ENCODE measurements at regions not wholly inside any gene's neighbourhood (a gene's known extent, or its start where the extent isn't known, plus 50 kb on each side); places are given as distances from the start of the nearest gene placed in this dataset.

GRCh38 chr5:92566113-92566786 is 1014.8 kb downstream of the NR2F1-AS1 start:
- no peak for DNase-seq (ENCODE audit: low read depth in 1 of 2, low spot score in 1 of 2)
- no peak overlapping the region for H3K27ac ChIP-seq (replicated peaks)
- H3K27me3 ChIP-seq (ENCODE audit: insufficient read depth, poor library complexity, severe bottlenecking) = no peaks in the 10 kb centered on the region
- no peak for TF ChIP-seq POLR2AphosphoS5 (IDR thresholded peaks at IDR 0.05; ENCODE audit: low read depth)
- TF ChIP-seq REST (IDR thresholded peaks at IDR 0.05; ENCODE audit: insufficient replicate concordance, low read depth) = no peak
- TF ChIP-seq, protein P1, sequence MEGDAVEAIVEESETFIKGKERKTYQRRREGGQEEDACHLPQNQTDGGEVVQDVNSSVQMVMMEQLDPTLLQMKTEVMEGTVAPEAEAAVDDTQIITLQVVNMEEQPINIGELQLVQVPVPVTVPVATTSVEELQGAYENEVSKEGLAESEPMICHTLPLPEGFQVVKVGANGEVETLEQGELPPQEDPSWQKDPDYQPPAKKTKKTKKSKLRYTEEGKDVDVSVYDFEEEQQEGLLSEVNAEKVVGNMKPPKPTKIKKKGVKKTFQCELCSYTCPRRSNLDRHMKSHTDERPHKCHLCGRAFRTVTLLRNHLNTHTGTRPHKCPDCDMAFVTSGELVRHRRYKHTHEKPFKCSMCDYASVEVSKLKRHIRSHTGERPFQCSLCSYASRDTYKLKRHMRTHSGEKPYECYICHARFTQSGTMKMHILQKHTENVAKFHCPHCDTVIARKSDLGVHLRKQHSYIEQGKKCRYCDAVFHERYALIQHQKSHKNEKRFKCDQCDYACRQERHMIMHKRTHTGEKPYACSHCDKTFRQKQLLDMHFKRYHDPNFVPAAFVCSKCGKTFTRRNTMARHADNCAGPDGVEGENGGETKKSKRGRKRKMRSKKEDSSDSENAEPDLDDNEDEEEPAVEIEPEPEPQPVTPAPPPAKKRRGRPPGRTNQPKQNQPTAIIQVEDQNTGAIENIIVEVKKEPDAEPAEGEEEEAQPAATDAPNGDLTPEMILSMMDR (IDR thresholded peaks at IDR 0.05; ENCODE audit: insufficient read depth, low read length) = no peak
- TF ChIP-seq SPI1 (IDR thresholded peaks at IDR 0.05; ENCODE audit: borderline replicate concordance, low read depth) = no peak
- no peak for TF ChIP-seq GABPA (IDR thresholded peaks at IDR 0.05; ENCODE audit: low read depth)
- H3K4me3 ChIP-seq (replicated peaks; ENCODE audit: insufficient read depth, low read length) = no peak overlapping the region

GRCh38 chr5:92565673-92566072 is 1015.3 kb downstream of the NR2F1-AS1 start:
- Histone ChIP-seq H3K4me3 (replicated peaks; ENCODE audit: insufficient read depth, low read length) (no peak overlapping the region), H3K27me3 (ENCODE audit: insufficient read depth, poor library complexity, severe bottlenecking) (no peaks in the 10 kb centered on the region), H3K27ac (replicated peaks) (no peak overlapping the region)
- TF ChIP-seq, protein P1 (IDR thresholded peaks at IDR 0.05; ENCODE audit: insufficient read depth, low read length) = no peak
- TF ChIP-seq REST (IDR thresholded peaks at IDR 0.05; ENCODE audit: insufficient replicate concordance, low read depth) (no peak), POLR2AphosphoS5 (IDR thresholded peaks at IDR 0.05; ENCODE audit: low read depth) (no peak), SPI1 (IDR thresholded peaks at IDR 0.05; ENCODE audit: borderline replicate concordance, low read depth) (no peak), GABPA (IDR thresholded peaks at IDR 0.05; ENCODE audit: low read depth) (no peak)
- no peak for DNase-seq (ENCODE audit: low read depth in 1 of 2, low spot score in 1 of 2)

DNA sequence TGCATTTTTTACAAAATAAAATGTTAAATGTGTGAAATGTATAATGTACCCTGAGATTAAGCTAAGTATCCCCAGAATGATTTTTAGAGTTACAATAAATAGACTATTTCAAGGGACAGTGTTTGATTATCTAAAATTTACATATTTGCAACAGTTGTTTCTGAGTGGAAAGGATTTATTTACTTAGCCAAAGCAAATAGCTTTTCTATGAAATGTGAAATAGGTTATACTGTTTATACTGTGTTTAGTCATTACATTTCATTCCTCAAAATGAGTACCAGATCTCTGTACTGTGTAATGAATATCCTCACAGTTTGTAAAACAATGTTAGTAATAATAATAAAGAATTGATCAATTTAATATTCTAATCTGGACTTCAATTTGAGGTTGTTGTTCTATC is 1019.0 kb downstream of the NR2F1-AS1 start:
- Histone ChIP-seq H3K4me3 (replicated peaks; ENCODE audit: insufficient read depth, low read length) (no peak overlapping the region), H3K27ac (replicated peaks) (no peak overlapping the region), H3K27me3 (ENCODE audit: insufficient read depth, poor library complexity, severe bottlenecking) (no peaks in the 10 kb centered on the region)
- DNase-seq (ENCODE audit: low read depth in 1 of 2, low spot score in 1 of 2) = no peak
- TF ChIP-seq, protein P1 (IDR thresholded peaks at IDR 0.05; ENCODE audit: insufficient read depth, low read length) = no peak
- no peak for TF ChIP-seq POLR2AphosphoS5 (IDR thresholded peaks at IDR 0.05; ENCODE audit: low read depth)
- no peak for TF ChIP-seq REST (IDR thresholded peaks at IDR 0.05; ENCODE audit: insufficient replicate concordance, low read depth)
- no peak for TF ChIP-seq SPI1 (IDR thresholded peaks at IDR 0.05; ENCODE audit: borderline replicate concordance, low read depth)
- TF ChIP-seq GABPA (IDR thresholded peaks at IDR 0.05; ENCODE audit: low read depth) = no peak

Measured in HL-60 (cell line).